HepG2 (cell line): ENCODE measurements at regions not wholly inside any gene's neighbourhood (a gene's known extent, or its start where the extent isn't known, plus 50 kb on each side); places are given as distances from the start of the nearest gene placed in this dataset.

Experiments
- ARNTL ChIP-seq: sonication (generic); formaldehyde crosslinking; IDR thresholded peaks from 2 replicates; pipeline ENCODE4 v1.4.0; 2020; ENCODE audit warnings: mild to moderate bottlenecking, missing genetic modification reagents
- GATAD2A ChIP-seq: IDR thresholded peaks from 2 replicates; pipeline ENCODE4 v1.6.1; 2016
- HDAC2 ChIP-seq: sonication (generic); formaldehyde crosslinking; IDR thresholded peaks from 2 replicates; pipeline ENCODE4 v1.4.0; 2020; ENCODE audit warnings: missing genetic modification reagents
- KDM1A ChIP-seq: IDR thresholded peaks from 2 replicates; pipeline ENCODE4 v1.6.1; 2016; ENCODE audit warnings: missing compliant biosample characterization
- MXD3 ChIP-seq: IDR thresholded peaks from 2 replicates; pipeline ENCODE4 v1.6.1; 2016; ENCODE audit warnings: mild to moderate bottlenecking, missing biosample characterization, missing genetic modification reagents
- MYPOP ChIP-seq: sonication (generic); formaldehyde crosslinking; IDR thresholded peaks from 2 replicates; pipeline ENCODE4 v1.8.1; 2023; ENCODE audit warnings: mild to moderate bottlenecking, moderate library complexity, missing genetic modification reagents
- SOX6 ChIP-seq, 2 experiments: fragments of 450-650 bp in 1 of 2; sonication (generic) in 1 of 2; formaldehyde crosslinking in 1 of 2; IDR thresholded peaks; 2 replicates each; pipeline versions ENCODE4 v1.4.0 to v1.6.1; 2017 to 2020; ENCODE audit warnings: antibody characterized with exemption in 1 of 2, mild to moderate bottlenecking in 1 of 2, missing genetic modification reagents in 1 of 2
- TAF15 ChIP-seq: fragments of 200-400 bp; formaldehyde crosslinking; IDR thresholded peaks from one replicate; pipeline ENCODE4 v1.6.1; 2018; ENCODE audit warnings: mild to moderate bottlenecking, low read depth, low read length; ENCODE audit not compliant: poor library complexity, severe bottlenecking
- ZNF326 ChIP-seq: sonication (generic); formaldehyde crosslinking; IDR thresholded peaks from 2 replicates; pipeline ENCODE4 v1.4.0; 2020; ENCODE audit warnings: missing genetic modification reagents, borderline replicate concordance
- ZNF501 ChIP-seq: sonication (generic); formaldehyde crosslinking; IDR thresholded peaks from 2 replicates; pipeline ENCODE4 v1.5.1; 2020; ENCODE audit warnings: mild to moderate bottlenecking, moderate library complexity, missing genetic modification reagents
- ZNF839 ChIP-seq: sonication (generic); formaldehyde crosslinking; IDR thresholded peaks from 2 replicates; pipeline ENCODE4 v1.4.0; 2020; ENCODE audit warnings: missing genetic modification reagents, mild to moderate bottlenecking, borderline replicate concordance
- TF ChIP-seq, protein P1 (sequence below): sonication (generic); formaldehyde crosslinking; IDR thresholded peaks from 2 replicates; pipeline ENCODE4 v1.4.0; 2020; ENCODE audit warnings: low read depth, mild to moderate bottlenecking, missing genetic modification reagents
- TF ChIP-seq, protein P2 (sequence below): sonication (generic); formaldehyde crosslinking; IDR thresholded peaks from 2 replicates; pipeline ENCODE4 v1.4.0; 2020; ENCODE audit warnings: missing genetic modification reagents
- TF ChIP-seq, protein P3 (sequence below): sonication (generic); formaldehyde crosslinking; IDR thresholded peaks from 2 replicates; pipeline ENCODE4 v1.8.0; 2022; ENCODE audit warnings: missing genetic modification reagents, mild to moderate bottlenecking, inconsistent platforms, borderline replicate concordance
- TF ChIP-seq, protein P4 (sequence below): sonication (generic); formaldehyde crosslinking; IDR thresholded peaks from 2 replicates; pipeline ENCODE4 v1.5.1; 2020; ENCODE audit warnings: missing genetic modification reagents, mild to moderate bottlenecking, borderline replicate concordance
- TF ChIP-seq, protein P5 (sequence below): sonication (generic); formaldehyde crosslinking; IDR thresholded peaks from 2 replicates; pipeline ENCODE4 v1.9.0; 2021; ENCODE audit warnings: missing genetic modification reagents, mild to moderate bottlenecking, borderline replicate concordance

GRCh38 chr17:72399608-72400487, 279.0 kb downstream of the SOX9 start (continued):
- TF ChIP-seq MYPOP (CRISPR knock-in tag) = peak; percentile 94
- TF ChIP-seq SOX6 (IDR thresholded peaks at IDR 0.05) = no peak
- TF ChIP-seq SOX6 (CRISPR knock-in tag; IDR thresholded peaks at IDR 0.05) = peak; percentile 99
- no peak for TF ChIP-seq ZNF839 (CRISPR knock-in tag)
- TF ChIP-seq, protein P1, sequence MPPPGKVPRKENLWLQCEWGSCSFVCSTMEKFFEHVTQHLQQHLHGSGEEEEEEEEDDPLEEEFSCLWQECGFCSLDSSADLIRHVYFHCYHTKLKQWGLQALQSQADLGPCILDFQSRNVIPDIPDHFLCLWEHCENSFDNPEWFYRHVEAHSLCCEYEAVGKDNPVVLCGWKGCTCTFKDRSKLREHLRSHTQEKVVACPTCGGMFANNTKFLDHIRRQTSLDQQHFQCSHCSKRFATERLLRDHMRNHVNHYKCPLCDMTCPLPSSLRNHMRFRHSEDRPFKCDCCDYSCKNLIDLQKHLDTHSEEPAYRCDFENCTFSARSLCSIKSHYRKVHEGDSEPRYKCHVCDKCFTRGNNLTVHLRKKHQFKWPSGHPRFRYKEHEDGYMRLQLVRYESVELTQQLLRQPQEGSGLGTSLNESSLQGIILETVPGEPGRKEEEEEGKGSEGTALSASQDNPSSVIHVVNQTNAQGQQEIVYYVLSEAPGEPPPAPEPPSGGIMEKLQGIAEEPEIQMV (CRISPR knock-in tag) = no peak; the same call in none of the 2 replicates
- TF ChIP-seq, protein P2, sequence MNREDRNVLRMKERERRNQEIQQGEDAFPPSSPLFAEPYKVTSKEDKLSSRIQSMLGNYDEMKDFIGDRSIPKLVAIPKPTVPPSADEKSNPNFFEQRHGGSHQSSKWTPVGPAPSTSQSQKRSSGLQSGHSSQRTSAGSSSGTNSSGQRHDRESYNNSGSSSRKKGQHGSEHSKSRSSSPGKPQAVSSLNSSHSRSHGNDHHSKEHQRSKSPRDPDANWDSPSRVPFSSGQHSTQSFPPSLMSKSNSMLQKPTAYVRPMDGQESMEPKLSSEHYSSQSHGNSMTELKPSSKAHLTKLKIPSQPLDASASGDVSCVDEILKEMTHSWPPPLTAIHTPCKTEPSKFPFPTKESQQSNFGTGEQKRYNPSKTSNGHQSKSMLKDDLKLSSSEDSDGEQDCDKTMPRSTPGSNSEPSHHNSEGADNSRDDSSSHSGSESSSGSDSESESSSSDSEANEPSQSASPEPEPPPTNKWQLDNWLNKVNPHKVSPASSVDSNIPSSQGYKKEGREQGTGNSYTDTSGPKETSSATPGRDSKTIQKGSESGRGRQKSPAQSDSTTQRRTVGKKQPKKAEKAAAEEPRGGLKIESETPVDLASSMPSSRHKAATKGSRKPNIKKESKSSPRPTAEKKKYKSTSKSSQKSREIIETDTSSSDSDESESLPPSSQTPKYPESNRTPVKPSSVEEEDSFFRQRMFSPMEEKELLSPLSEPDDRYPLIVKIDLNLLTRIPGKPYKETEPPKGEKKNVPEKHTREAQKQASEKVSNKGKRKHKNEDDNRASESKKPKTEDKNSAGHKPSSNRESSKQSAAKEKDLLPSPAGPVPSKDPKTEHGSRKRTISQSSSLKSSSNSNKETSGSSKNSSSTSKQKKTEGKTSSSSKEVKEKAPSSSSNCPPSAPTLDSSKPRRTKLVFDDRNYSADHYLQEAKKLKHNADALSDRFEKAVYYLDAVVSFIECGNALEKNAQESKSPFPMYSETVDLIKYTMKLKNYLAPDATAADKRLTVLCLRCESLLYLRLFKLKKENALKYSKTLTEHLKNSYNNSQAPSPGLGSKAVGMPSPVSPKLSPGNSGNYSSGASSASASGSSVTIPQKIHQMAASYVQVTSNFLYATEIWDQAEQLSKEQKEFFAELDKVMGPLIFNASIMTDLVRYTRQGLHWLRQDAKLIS (CRISPR knock-in tag) = peak; percentile 94
- TF ChIP-seq, protein P3, sequence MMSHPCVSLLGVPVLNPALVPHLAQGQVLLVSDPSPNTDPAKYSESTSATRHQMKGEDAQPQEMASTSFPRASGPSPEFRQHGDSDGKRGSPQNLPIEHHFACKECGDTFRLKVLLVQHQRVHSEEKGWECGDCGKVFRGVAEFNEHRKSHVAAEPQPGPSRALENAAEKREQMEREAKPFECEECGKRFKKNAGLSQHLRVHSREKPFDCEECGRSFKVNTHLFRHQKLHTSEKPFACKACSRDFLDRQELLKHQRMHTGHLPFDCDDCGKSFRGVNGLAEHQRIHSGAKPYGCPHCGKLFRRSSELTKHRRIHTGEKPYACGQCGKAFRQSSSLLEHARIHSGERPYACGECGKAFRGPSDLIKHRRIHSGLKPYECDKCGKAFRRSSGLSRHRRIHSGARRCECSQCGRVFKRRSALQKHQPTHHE = no peak; the same call in 1 of the 2 replicates
- TF ChIP-seq ARNTL (CRISPR knock-in tag) = peak; percentile 94
- peak; percentile 56; the same call in 1 of the 2 replicates for TF ChIP-seq MXD3 (CRISPR knock-in tag)
- TF ChIP-seq ZNF501 = 0 out of 2 replicates have a peak, but pooled peaks have one; percentile 56
- TF ChIP-seq, protein P4, sequence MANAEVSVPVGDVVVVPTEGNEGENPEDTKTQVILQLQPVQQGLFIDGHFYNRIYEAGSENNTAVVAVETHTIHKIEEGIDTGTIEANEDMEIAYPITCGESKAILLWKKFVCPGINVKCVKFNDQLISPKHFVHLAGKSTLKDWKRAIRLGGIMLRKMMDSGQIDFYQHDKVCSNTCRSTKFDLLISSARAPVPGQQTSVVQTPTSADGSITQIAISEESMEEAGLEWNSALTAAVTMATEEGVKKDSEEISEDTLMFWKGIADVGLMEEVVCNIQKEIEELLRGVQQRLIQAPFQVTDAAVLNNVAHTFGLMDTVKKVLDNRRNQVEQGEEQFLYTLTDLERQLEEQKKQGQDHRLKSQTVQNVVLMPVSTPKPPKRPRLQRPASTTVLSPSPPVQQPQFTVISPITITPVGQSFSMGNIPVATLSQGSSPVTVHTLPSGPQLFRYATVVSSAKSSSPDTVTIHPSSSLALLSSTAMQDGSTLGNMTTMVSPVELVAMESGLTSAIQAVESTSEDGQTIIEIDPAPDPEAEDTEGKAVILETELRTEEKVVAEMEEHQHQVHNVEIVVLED (CRISPR knock-in tag) = peak; percentile 48; the same call in 1 of the 2 replicates
- peak; percentile 98 for TF ChIP-seq HDAC2 (CRISPR knock-in tag)
- TF ChIP-seq ZNF326 = no peak
- TF ChIP-seq TAF15 = no peak
- TF ChIP-seq, protein P5, sequence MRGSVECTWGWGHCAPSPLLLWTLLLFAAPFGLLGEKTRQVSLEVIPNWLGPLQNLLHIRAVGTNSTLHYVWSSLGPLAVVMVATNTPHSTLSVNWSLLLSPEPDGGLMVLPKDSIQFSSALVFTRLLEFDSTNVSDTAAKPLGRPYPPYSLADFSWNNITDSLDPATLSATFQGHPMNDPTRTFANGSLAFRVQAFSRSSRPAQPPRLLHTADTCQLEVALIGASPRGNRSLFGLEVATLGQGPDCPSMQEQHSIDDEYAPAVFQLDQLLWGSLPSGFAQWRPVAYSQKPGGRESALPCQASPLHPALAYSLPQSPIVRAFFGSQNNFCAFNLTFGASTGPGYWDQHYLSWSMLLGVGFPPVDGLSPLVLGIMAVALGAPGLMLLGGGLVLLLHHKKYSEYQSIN = no peak
- peak; percentile 88 for TF ChIP-seq GATAD2A (CRISPR knock-in tag)
- TF ChIP-seq KDM1A = peak; percentile 79
